GM19455 (cell line): ENCODE measurements at regions not wholly inside any gene's neighbourhood (a gene's known extent, or its start where the extent isn't known, plus 50 kb on each side); places are given as distances from the start of the nearest gene placed in this dataset.
"Not testable (repeated sequence)": the region's sequence is repeated elsewhere in the genome, so short reads cannot be mapped to it uniquely, and the experiment has no call there.

Experiments
- ATAC-seq: cut with Tn5 transposase; IDR thresholded peaks from one replicate; pipeline ENCODE4 v1.9.1; 2021; ENCODE audit not compliant: unreplicated experiment

DNA sequence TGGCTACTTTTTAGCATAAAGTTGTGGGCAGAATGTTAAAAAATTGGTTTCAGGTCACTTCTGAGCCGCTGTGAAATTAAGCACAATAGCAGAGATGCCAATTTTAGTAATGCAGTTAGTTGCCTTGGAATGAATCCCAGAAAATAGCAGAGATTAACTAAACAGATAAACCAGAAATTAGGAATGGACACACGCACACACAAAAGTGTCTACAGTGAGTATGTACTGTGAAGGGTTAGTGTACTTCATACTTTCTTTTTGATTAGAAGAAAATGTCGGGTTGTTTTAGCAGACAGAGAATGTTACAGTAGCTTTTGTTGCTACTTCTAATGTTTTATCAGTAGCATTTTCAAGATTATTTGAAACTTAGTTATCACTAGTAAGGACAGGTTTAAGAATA is 106.7 kb downstream of the LEPR start:
- no peak for ATAC-seq

- ATAC-seq, result no peak
Measured at GRCh38 chr1:65527707-65528503, 107.4 kb downstream of the LEPR start.

DNA sequence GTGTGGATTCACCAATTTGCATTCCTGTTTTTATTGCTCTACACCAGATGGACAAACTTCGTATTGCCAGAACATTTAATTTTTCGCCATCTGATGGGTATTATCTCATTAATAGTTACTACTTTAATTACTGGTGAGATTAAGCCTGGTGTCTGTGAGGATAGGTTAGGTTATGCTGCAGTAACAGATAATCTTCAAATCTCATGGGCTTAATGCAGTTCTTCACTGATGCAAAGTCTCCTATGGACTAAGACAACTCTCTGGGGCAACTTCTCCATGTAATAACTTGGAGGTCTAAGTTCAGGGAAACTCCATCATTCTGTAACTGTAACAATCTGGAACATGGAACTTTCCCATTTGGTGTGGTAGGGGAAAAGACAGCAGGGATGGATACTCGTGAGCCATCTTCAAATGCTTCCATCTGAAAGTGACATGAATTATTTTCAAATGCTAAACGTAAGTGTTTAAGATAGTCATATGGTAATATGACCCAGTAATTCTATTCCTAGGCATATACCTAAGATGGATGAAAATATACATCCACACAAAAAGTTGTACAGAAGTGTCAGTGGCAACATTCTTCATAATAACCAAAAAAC is 111.6 kb downstream of the LEPR start:
- no peak for ATAC-seq

GRCh38 chr1:65535981-65536380 is 115.5 kb downstream of the LEPR start:
- no peak for ATAC-seq

GRCh38 chr1:65538086-65538485 is 117.6 kb downstream of the LEPR start:
- no peak for ATAC-seq

GRCh38 chr1:65538664-65539063 is 118.2 kb downstream of the LEPR start:
- ATAC-seq, result no peak

- no peak for ATAC-seq
Measured at GRCh38 chr1:65539266-65540131, 119.0 kb downstream of the LEPR start.

DNA sequence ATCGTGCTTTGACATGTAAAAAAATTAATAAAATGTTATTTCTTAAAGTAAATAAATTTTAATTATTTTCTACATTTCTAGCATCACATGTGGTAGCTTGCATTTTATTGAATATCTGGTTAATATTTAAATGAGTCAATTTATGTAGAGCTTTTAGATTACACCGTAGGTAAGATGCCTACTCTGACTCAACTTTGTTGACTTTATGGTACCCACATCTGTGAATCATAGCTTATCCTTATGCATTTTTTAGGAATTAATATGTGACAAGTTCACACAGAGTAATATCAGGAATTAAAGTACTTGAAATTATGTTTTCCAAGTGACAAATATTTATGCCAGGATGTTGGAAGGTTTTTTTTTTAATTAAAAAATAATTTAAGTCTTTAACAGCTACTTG is 120.7 kb downstream of the LEPR start:
- ATAC-seq, result no peak

GRCh38 chr1:65541865-65542264 is 121.4 kb downstream of the LEPR start:
- no peak for ATAC-seq

GRCh38 chr1:65542592-65542991 is 122.1 kb downstream of the LEPR start:
- ATAC-seq, result not testable (repeated sequence)

- ATAC-seq, result not testable (repeated sequence)
Measured at GRCh38 chr1:65550306-65551010, 130.0 kb downstream of the LEPR start.

DNA sequence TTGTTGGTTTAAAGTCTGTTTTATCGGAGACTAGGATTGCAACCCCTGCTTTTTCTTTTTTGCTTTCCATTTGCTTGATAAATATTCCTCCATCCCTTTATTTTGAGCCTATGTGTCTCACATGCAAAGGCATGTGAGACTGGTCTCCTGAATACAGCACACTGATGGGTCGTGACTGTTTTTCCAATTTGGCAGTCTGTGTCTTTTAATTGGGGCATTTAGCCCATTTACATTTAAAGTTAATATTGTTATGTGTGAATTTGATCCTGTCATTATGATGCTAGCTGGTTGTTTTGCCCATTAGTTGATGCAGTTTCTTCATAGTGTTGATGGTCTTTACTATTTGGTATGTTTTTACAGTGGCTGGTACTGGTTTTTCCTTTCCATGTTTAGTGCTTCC is 132.0 kb downstream of the LEPR start:
- not testable (repeated sequence) for ATAC-seq

- ATAC-seq, result not testable (repeated sequence)
Measured at GRCh38 chr1:65554086-65554764, 133.8 kb downstream of the LEPR start.

GRCh38 chr1:65554829-65555228 is 134.4 kb downstream of the LEPR start:
- ATAC-seq, result no peak

DNA sequence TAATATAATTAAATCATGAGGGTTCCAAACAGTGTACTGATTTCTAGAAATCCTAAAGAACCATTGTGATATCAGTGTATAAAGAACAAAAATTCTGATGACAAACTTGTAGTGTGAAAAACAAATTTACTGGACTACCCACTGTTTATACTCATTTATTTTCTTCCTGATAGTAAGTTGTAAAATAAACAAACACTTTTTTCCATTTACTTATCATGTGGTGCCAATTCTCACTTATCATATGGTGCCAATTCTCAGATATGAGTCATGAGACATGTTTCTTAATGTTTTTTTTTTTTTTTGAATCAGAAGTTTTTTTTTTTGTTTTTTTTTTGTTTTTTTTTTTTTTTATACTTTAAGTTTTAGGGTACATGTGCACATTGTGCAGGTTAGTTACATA is 137.7 kb downstream of the LEPR start:
- ATAC-seq, result no peak

- ATAC-seq, result no peak
Measured at GRCh38 chr1:65564493-65564892, 144.0 kb downstream of the LEPR start.

DNA sequence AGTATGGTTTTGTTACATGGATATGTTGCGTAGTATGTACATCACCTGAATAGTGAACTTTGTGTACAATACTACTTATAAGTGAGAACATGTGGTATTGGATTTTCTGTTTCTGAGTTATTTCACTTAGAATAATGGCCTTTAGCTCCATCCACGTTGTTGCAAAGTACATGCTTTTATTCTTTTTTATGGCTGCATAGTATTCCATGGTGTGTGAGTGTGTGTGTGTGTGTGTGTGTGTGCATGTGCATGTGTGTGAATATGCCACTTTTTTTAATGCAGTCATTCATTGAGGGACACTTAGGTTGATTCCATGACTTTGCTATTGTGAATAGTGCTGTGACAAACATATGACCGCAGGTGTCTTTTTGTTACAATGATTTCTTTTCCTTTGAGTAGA is 147.8 kb downstream of the LEPR start:
- no peak for ATAC-seq

DNA sequence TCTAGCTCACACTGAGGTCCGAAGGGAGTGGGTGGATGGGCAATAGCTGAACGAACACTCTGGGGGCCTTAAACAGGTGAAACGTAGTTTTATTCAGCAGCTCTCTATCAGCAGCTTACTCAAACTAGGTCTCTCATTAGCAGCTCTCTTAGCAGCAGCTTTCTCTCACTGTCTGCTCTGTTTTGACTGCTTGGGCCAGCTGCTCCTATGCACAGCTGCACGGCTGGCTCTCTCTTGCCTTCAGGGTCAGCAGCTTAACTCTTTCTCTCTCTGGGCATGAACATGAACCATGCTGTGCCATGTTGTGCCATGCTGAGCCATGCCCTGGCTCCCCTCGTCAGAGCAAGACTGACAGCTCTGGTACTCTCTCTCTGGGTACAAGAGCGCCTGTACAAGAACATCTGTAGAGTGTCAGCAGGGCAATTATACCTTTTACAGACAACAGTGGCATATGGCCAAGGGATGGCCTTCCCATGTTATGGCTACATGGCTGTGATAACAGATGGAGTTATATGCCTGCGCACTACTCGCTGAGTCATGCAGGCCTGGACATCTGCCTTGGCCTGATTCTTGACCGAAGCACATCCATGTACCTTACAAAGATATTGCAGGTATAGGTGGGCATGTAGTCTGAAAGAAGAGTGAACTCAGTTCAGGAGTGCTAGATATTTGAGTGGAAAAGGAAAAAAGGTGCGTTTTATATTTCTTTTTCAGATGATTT is 152.4 kb downstream of the LEPR start:
- no peak for ATAC-seq

DNA sequence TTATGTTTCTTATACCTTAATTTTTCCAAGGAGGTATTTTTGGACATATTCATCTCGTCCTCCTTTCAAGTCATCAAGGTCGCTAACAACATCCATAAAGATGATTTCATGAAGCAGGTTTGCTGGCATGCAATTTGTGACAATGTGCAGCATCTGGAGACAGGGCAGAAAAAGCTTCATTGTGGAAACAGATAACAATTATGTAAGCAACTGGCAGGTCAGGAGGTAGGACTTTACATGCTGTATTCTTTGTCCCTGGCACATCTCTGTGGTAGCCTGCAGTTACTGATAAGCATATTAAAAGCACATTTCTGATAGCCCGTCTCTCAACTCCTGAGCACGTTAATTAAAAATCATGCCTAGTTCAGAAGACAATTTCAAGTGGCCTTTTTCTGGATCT is 156.8 kb downstream of the LEPR start:
- ATAC-seq, result no peak

- not testable (repeated sequence) for ATAC-seq
Measured at GRCh38 chr1:65577982-65578381, 157.5 kb downstream of the LEPR start.
